ENCODE measurements at regions not wholly inside any gene's neighbourhood (a gene's known extent, or its start where the extent isn't known, plus 50 kb on each side); places are given as distances from the start of the nearest gene placed in this dataset.

GRCh38 chr12:96143392-96143791, 50.8 kb upstream of the ELK3 start:
- TF ChIP-seq RAD21 (IDR thresholded peaks at IDR 0.05 in 1 of 2, conservative IDR thresholded peaks at IDR 0.05 in 1 of 2; ENCODE audit: low read depth in 2 of 2, low read length in 2 of 2) (no peak), POLR2A (IDR thresholded peaks at IDR 0.05; ENCODE audit: control extremely low read depth in 1 of 2, low read depth in 2 of 2, low read length in 2 of 2) (no peak), EZH2 (IDR thresholded peaks at IDR 0.05; ENCODE audit: low read depth, low read length, severe bottlenecking) (no peak), CBX8 (IDR thresholded peaks at IDR 0.05; ENCODE audit: borderline replicate concordance, low read depth, low read length) (no peak)
- TF ChIP-seq, protein P1, sequence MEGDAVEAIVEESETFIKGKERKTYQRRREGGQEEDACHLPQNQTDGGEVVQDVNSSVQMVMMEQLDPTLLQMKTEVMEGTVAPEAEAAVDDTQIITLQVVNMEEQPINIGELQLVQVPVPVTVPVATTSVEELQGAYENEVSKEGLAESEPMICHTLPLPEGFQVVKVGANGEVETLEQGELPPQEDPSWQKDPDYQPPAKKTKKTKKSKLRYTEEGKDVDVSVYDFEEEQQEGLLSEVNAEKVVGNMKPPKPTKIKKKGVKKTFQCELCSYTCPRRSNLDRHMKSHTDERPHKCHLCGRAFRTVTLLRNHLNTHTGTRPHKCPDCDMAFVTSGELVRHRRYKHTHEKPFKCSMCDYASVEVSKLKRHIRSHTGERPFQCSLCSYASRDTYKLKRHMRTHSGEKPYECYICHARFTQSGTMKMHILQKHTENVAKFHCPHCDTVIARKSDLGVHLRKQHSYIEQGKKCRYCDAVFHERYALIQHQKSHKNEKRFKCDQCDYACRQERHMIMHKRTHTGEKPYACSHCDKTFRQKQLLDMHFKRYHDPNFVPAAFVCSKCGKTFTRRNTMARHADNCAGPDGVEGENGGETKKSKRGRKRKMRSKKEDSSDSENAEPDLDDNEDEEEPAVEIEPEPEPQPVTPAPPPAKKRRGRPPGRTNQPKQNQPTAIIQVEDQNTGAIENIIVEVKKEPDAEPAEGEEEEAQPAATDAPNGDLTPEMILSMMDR (IDR thresholded peaks at IDR 0.05; ENCODE audit: control extremely low read depth in 1 of 3, insufficient read depth in 1 of 3, low read depth in 1 of 3, low read length in 3 of 3), result no peak
- TF ChIP-seq, protein P2, sequence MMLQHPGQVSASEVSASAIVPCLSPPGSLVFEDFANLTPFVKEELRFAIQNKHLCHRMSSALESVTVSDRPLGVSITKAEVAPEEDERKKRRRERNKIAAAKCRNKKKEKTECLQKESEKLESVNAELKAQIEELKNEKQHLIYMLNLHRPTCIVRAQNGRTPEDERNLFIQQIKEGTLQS (IDR thresholded peaks at IDR 0.05; ENCODE audit: insufficient read depth, low read depth, low read length), result no peak
- TF ChIP-seq, protein P3, sequence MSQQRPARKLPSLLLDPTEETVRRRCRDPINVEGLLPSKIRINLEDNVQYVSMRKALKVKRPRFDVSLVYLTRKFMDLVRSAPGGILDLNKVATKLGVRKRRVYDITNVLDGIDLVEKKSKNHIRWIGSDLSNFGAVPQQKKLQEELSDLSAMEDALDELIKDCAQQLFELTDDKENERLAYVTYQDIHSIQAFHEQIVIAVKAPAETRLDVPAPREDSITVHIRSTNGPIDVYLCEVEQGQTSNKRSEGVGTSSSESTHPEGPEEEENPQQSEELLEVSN (IDR thresholded peaks at IDR 0.05), result no peak
